Keratinocyte (primary cell): ENCODE measurements at regions not wholly inside any gene's neighbourhood (a gene's known extent, or its start where the extent isn't known, plus 50 kb on each side); places are given as distances from the start of the nearest gene placed in this dataset.

Source experiments
- DNase-seq: peaks from one replicate; pipeline ENCODE4 v3.0.0-alpha.2; 2011; ENCODE audit warnings: low read depth, missing footprints, low spot score
- FAIRE-seq: peaks from 2 replicates; lab custom pipeline; 2011; peaks lifted over from hg19 to GRCh38; lab: Jason Lieb, UNC
- H2AFZ ChIP-seq: 2 replicates; pipeline ENCODE4 v1.6.0; 2012; ENCODE audit warnings: low read length, control low read depth, inconsistent platforms; ENCODE audit not compliant: control insufficient read depth
- H3K27ac ChIP-seq: 2 replicates; pipeline ENCODE4 v1.5.1; 2011; ENCODE audit warnings: low read length; ENCODE audit not compliant: control insufficient read depth, insufficient read depth
- H3K27me3 ChIP-seq: 3 replicates; pipeline ENCODE4 v1.6.0; 2011; ENCODE audit warnings: low read length; ENCODE audit not compliant: control insufficient read depth, insufficient read depth; ENCODE audit errors: extremely low read depth
- H3K36me3 ChIP-seq, 2 experiments: 2 replicates in 1 of 2; 3 replicates in 1 of 2; pipeline ENCODE4 v1.5.1; 2011; ENCODE audit warnings: low read length in 2 of 2, mild to moderate bottlenecking in 1 of 2; ENCODE audit not compliant: control insufficient read depth in 2 of 2, insufficient read depth in 2 of 2; ENCODE audit errors: extremely low read depth in 1 of 2
- H3K4me1 ChIP-seq: 3 replicates; pipeline ENCODE4 v1.5.1; 2011; ENCODE audit warnings: low read length; ENCODE audit not compliant: control insufficient read depth, insufficient read depth; ENCODE audit errors: extremely low read depth
- H3K4me2 ChIP-seq: 3 replicates; pipeline ENCODE4 v1.6.0; 2011; ENCODE audit warnings: low read depth, low read length; ENCODE audit not compliant: control insufficient read depth, insufficient read depth; ENCODE audit errors: extremely low read depth
- H3K4me3 ChIP-seq, 3 experiments: fragments of 200-600 bp in 1 of 3; sonication (generic) in 1 of 3; 2 replicates in 2 of 3; 3 replicates in 1 of 3; pipeline ENCODE4 v1.5.1; 2011 to 2016; ENCODE audit warnings: low read length in 3 of 3, mild to moderate bottlenecking in 3 of 3, control low read depth in 2 of 3, inconsistent platforms in 1 of 3, low read depth in 1 of 3, mixed read lengths in 1 of 3, mixed run types in 1 of 3, moderate library complexity in 1 of 3; ENCODE audit not compliant: control insufficient read depth in 2 of 3, insufficient read depth in 2 of 3; ENCODE audit errors: extremely low read depth in 1 of 3
- H3K79me2 ChIP-seq: 2 replicates; pipeline ENCODE4 v1.6.0; 2012; ENCODE audit warnings: low read length; ENCODE audit not compliant: control insufficient read depth, insufficient read depth
- H3K9ac ChIP-seq: 3 replicates; pipeline ENCODE4 v1.6.0; 2011; ENCODE audit warnings: low read length; ENCODE audit not compliant: control insufficient read depth, insufficient read depth; ENCODE audit errors: extremely low read depth
- H3K9me1 ChIP-seq: 3 replicates; pipeline ENCODE4 v1.6.0; 2011; ENCODE audit warnings: low read length; ENCODE audit not compliant: control insufficient read depth, insufficient read depth; ENCODE audit errors: extremely low read depth
- H3K9me3 ChIP-seq: 2 replicates; pipeline ENCODE4 v1.5.1; 2012; ENCODE audit warnings: low read depth, low read length; ENCODE audit not compliant: control insufficient read depth
- H4K20me1 ChIP-seq: 3 replicates; pipeline ENCODE4 v1.6.0; 2011; ENCODE audit warnings: low read length; ENCODE audit not compliant: control insufficient read depth, insufficient read depth; ENCODE audit errors: extremely low read depth
- EZH2 ChIP-seq: IDR thresholded peaks from one replicate; pipeline ENCODE4 v1.6.1; 2012; ENCODE audit warnings: inconsistent platforms, mild to moderate bottlenecking, low read length, moderate library complexity
- dilution Hi-C: fragments of 300-500 bp; cut with MboI; formaldehyde crosslinking; loops from one replicate; pipeline ENCODE4 v1.7.0; 2020; ENCODE audit warnings: low sequenced_read_pairs; ENCODE audit not compliant: extremely low pct_ligation_motif_present
- TF ChIP-seq, protein P1 (sequence below), 3 experiments: IDR thresholded peaks in 1 of 3; conservative IDR thresholded peaks in 1 of 3; optimal IDR thresholded peaks in 1 of 3; 2 replicates in 2 of 3; 3 replicates in 1 of 3; pipeline versions ENCODE3 to v1.5.1; 2011; ENCODE audit warnings: low read length in 3 of 3, mild to moderate bottlenecking in 3 of 3, moderate library complexity in 2 of 3, control low read depth in 1 of 3, inconsistent platforms in 1 of 3; ENCODE audit not compliant: insufficient read depth in 2 of 3; ENCODE audit errors: extremely low read depth in 1 of 3

DNA sequence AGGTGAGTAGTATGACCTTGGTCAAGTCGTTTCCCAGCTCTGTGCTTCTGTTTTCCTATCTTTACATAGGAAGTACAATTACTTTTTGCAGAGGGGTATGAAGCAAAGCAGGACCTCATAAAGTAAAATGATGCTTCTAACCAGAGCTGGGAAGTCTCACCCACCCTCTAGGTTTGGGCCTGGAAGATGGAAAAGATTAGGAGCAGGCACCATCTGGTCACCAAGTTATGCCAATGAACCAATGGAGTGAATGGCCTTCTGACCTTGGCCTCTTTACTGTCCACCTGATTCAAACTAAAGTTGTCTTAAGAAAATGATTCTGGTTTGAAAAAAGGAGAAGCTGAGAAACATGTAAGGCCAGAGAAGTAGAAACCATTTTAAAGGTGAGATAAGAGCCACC, 68.9 kb upstream of the CTNNBL1 start:
- H2AFZ ChIP-seq: no peak overlapping the region
- dilution Hi-C loops: no loop called here

DNA sequence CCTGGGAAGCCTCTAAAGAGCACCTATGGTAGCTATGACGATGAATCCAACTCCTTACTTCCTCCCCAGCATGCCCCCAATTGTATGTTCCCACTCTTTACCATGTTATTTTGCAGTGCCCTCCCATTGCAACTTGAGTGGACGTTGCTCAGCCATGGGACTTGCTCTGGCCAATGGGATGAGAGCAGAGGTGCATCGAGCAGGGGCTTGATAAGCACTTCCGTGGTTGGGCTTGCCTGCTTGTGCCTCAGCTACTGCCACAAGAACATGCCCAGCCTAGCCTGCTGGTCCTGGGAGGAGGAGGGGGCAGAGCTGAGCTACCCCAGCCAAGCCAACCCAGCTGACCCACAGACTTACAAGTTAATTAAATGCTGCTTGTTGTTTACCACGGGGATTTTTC, 71.1 kb upstream of the CTNNBL1 start:
- H3K27ac ChIP-seq: no peak overlapping the region
- H3K4me3 ChIP-seq: no peak overlapping the region
- H3K9me3 ChIP-seq: no peaks in the 10 kb centered on the region
- no peaks in the 10 kb centered on the region for H3K36me3 ChIP-seq
- no peak overlapping the region for H3K4me2 ChIP-seq
- DNase-seq: no peak
- H2AFZ ChIP-seq: no peak overlapping the region
- TF ChIP-seq, protein P1, sequence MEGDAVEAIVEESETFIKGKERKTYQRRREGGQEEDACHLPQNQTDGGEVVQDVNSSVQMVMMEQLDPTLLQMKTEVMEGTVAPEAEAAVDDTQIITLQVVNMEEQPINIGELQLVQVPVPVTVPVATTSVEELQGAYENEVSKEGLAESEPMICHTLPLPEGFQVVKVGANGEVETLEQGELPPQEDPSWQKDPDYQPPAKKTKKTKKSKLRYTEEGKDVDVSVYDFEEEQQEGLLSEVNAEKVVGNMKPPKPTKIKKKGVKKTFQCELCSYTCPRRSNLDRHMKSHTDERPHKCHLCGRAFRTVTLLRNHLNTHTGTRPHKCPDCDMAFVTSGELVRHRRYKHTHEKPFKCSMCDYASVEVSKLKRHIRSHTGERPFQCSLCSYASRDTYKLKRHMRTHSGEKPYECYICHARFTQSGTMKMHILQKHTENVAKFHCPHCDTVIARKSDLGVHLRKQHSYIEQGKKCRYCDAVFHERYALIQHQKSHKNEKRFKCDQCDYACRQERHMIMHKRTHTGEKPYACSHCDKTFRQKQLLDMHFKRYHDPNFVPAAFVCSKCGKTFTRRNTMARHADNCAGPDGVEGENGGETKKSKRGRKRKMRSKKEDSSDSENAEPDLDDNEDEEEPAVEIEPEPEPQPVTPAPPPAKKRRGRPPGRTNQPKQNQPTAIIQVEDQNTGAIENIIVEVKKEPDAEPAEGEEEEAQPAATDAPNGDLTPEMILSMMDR (optimal IDR thresholded peaks at IDR 0.05 in 1 of 3, IDR thresholded peaks at IDR 0.05 in 1 of 3, conservative IDR thresholded peaks at IDR 0.05 in 1 of 3; ENCODE audit: extremely low read depth in 1 of 3, insufficient read depth in 2 of 3, low read length in 3 of 3): no peak
- TF ChIP-seq EZH2: no peak
- dilution Hi-C loops: no loop called here
- no peaks in the 10 kb centered on the region for H4K20me1 ChIP-seq
- no peaks in the 10 kb centered on the region for H3K9me1 ChIP-seq
- H3K9ac ChIP-seq: no peak overlapping the region
- peaks cover 12% of the 10 kb centered on the region for H3K27me3 ChIP-seq
- no peak for FAIRE-seq
- H3K4me1 ChIP-seq: no peaks in the 10 kb centered on the region
- no peaks in the 10 kb centered on the region for H3K79me2 ChIP-seq

More for the DNA sequence above, 68.9 kb upstream of the CTNNBL1 start:
- Histone ChIP-seq H4K20me1 (no peaks in the 10 kb centered on the region), H3K9me1 (no peaks in the 10 kb centered on the region), H3K27ac (no peak overlapping the region), H3K79me2 (no peaks in the 10 kb centered on the region), H3K36me3 (no peaks in the 10 kb centered on the region), H3K4me3 (no peak overlapping the region), H3K27me3 (peaks cover 15% of the 10 kb centered on the region), H3K9ac (no peak overlapping the region), H3K4me1 (no peaks in the 10 kb centered on the region), H3K4me2 (no peak overlapping the region), H3K9me3 (no peaks in the 10 kb centered on the region)
- TF ChIP-seq EZH2: no peak
- TF ChIP-seq, protein P1 (optimal IDR thresholded peaks at IDR 0.05 in 1 of 3, IDR thresholded peaks at IDR 0.05 in 1 of 3, conservative IDR thresholded peaks at IDR 0.05 in 1 of 3; ENCODE audit: extremely low read depth in 1 of 3, insufficient read depth in 2 of 3, low read length in 3 of 3): no peak
- FAIRE-seq: no peak
- DNase-seq: no peak
